ENCODE measurements at regions not wholly inside any gene's neighbourhood (a gene's known extent, or its start where the extent isn't known, plus 50 kb on each side); places are given as distances from the start of the nearest gene placed in this dataset.
"Not testable (repeated sequence)": the region's sequence is repeated elsewhere in the genome, so short reads cannot be mapped to it uniquely, and the experiment has no call there.

GRCh38 chr13:66087269-66087710 lies 1142.8 kb downstream of the PCDH9 start:
- DNase-seq (ENCODE audit: low read depth, low spot score): no peak
- H3K4me3 ChIP-seq (ENCODE audit: low read length): no peak overlapping the region

GRCh38 chr13:66077132-66077689 lies 1152.9 kb downstream of the PCDH9 start:
- DNase-seq (ENCODE audit: low read depth, low spot score): peak; percentile 4

GRCh38 chr13:66076417-66076816 lies 1153.7 kb downstream of the PCDH9 start:
- DNase-seq (ENCODE audit: low read depth, low spot score): no peak
- no peak overlapping the region for H3K4me3 ChIP-seq (ENCODE audit: low read length)

More at GRCh38 chr13:66077132-66077689, 1152.9 kb downstream of the PCDH9 start:
- H3K4me3 ChIP-seq (ENCODE audit: low read length): no peak overlapping the region

- no peak overlapping the region for H3K4me3 ChIP-seq (ENCODE audit: low read length)
- no peak for DNase-seq (ENCODE audit: low read depth, low spot score)
Observed at GRCh38 chr13:66074018-66074615, 1156.0 kb downstream of the PCDH9 start.

GRCh38 chr13:66072097-66072496 lies 1158.0 kb downstream of the PCDH9 start:
- not testable (repeated sequence) for DNase-seq (ENCODE audit: low read depth, low spot score); H3K4me3 ChIP-seq (ENCODE audit: low read length)

GRCh38 chr13:66071608-66072007 lies 1158.5 kb downstream of the PCDH9 start:
- no peak overlapping the region for H3K4me3 ChIP-seq (ENCODE audit: low read length)
- no peak for DNase-seq (ENCODE audit: low read depth, low spot score)

- DNase-seq (ENCODE audit: low read depth, low spot score): no peak
- no peak overlapping the region for H3K4me3 ChIP-seq (ENCODE audit: low read length)
Observed at GRCh38 chr13:66071029-66071428, 1159.1 kb downstream of the PCDH9 start.

GRCh38 chr13:66069570-66069969 lies 1160.6 kb downstream of the PCDH9 start:
- no peak for DNase-seq (ENCODE audit: low read depth, low spot score)
- H3K4me3 ChIP-seq (ENCODE audit: low read length): no peak overlapping the region

- H3K4me3 ChIP-seq (ENCODE audit: low read length): no peak overlapping the region
- DNase-seq (ENCODE audit: low read depth, low spot score): no peak
Observed at GRCh38 chr13:66068683-66069082, 1161.5 kb downstream of the PCDH9 start.

- no peak for DNase-seq (ENCODE audit: low read depth, low spot score)
- H3K4me3 ChIP-seq (ENCODE audit: low read length): no peak overlapping the region
Observed at GRCh38 chr13:66048888-66049287, 1181.2 kb downstream of the PCDH9 start.

GRCh38 chr13:66040506-66040905 lies 1189.6 kb downstream of the PCDH9 start:
- no peak overlapping the region for H3K4me3 ChIP-seq (ENCODE audit: low read length)
- no peak for DNase-seq (ENCODE audit: low read depth, low spot score)

- DNase-seq (ENCODE audit: low read depth, low spot score): no peak
- H3K4me3 ChIP-seq (ENCODE audit: low read length): no peak overlapping the region
Observed at GRCh38 chr13:66037096-66037495, 1193.0 kb downstream of the PCDH9 start.

- no peak overlapping the region for H3K4me3 ChIP-seq (ENCODE audit: low read length)
- DNase-seq (ENCODE audit: low read depth, low spot score): no peak
Observed at GRCh38 chr13:66036636-66037035, 1193.5 kb downstream of the PCDH9 start.

- DNase-seq (ENCODE audit: low read depth, low spot score): no peak
- no peak overlapping the region for H3K4me3 ChIP-seq (ENCODE audit: low read length)
Observed at GRCh38 chr13:66036024-66036614, 1194.0 kb downstream of the PCDH9 start.

- no peak for DNase-seq (ENCODE audit: low read depth, low spot score)
Observed at GRCh38 chr13:66033924-66034323, 1196.2 kb downstream of the PCDH9 start.

GRCh38 chr13:66021846-66022245 lies 1208.3 kb downstream of the PCDH9 start:
- DNase-seq (ENCODE audit: low read depth, low spot score): no peak
- no peak overlapping the region for H3K4me3 ChIP-seq (ENCODE audit: low read length)

More at GRCh38 chr13:66033924-66034323, 1196.2 kb downstream of the PCDH9 start:
- H3K4me3 ChIP-seq (ENCODE audit: low read length): no peak overlapping the region

GRCh38 chr13:66014771-66015170 lies 1215.4 kb downstream of the PCDH9 start:
- no peak overlapping the region for H3K4me3 ChIP-seq (ENCODE audit: low read length)
- DNase-seq (ENCODE audit: low read depth, low spot score): no peak

- no peak overlapping the region for H3K4me3 ChIP-seq (ENCODE audit: low read length)
- no peak for DNase-seq (ENCODE audit: low read depth, low spot score)
Observed at GRCh38 chr13:66009241-66009640, 1220.9 kb downstream of the PCDH9 start.

- DNase-seq (ENCODE audit: low read depth, low spot score): no peak
- no peak overlapping the region for H3K4me3 ChIP-seq (ENCODE audit: low read length)
Observed at GRCh38 chr13:66003558-66003957, 1226.6 kb downstream of the PCDH9 start.

GRCh38 chr13:66001140-66001539 lies 1229.0 kb downstream of the PCDH9 start:
- no peak overlapping the region for H3K4me3 ChIP-seq (ENCODE audit: low read length)
- DNase-seq (ENCODE audit: low read depth, low spot score): no peak

- no peak for DNase-seq (ENCODE audit: low read depth, low spot score)
- no peak overlapping the region for H3K4me3 ChIP-seq (ENCODE audit: low read length)
Observed at GRCh38 chr13:65999411-65999810, 1230.7 kb downstream of the PCDH9 start.

All from Jurkat, Clone E6-1 (cell line).